Stomach (tissue), 4 donors: ENCODE measurements at regions not wholly inside any gene's neighbourhood (a gene's known extent, or its start where the extent isn't known, plus 50 kb on each side); places are given as distances from the start of the nearest gene placed in this dataset.

ENCODE experiments used
- EP300 ChIP-seq: sonication (generic); formaldehyde crosslinking; IDR thresholded peaks from one replicate; pipeline ENCODE4 v1.6.1; 2017; ENCODE audit warnings: antibody characterized with exemption
- POLR2A ChIP-seq, 4 donors: fragments of 450-650 bp; IDR thresholded peaks; one replicate each; pipeline ENCODE4 v1.6.1; 2016; ENCODE audit warnings: antibody characterized with exemption in 4 of 4, control low read depth in 2 of 4, mild to moderate bottlenecking in 1 of 4, moderate library complexity in 1 of 4
- POLR2AphosphoS5 ChIP-seq, 3 donors: sonication (generic); formaldehyde crosslinking; IDR thresholded peaks; one replicate each; pipeline ENCODE4 v1.6.1; 2016; ENCODE audit warnings: antibody characterized with exemption in 3 of 3
- TF ChIP-seq, protein P1 (sequence below), 7 experiments: fragments of 450-650 bp in 4 of 7; fragments of 200-600 bp in 3 of 7; sonication (generic) in 3 of 7; IDR thresholded peaks; one replicate each; pipeline ENCODE4 v1.5.1; 2016 to 2019; ENCODE audit warnings: antibody characterized with exemption in 7 of 7, control low read depth in 2 of 7, mild to moderate bottlenecking in 1 of 7

DNA sequence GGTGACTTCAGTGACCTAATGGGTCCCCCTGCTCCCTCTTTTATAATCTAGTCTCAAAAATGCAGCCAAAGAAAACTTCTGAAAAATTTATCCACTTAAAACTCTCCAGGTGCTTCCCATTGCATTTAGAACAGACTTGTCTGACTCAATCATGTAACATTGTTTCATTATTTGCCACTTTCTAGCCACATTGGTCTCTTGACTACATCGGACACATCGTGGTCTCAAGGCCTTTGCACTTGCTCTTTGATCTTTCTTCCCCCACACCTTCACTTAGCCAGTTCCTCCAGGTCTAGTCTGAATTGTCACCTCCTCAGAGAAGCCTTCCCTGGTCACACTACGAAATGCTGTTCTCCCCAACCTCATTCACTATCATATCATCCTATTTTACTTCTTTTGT, 97.0 kb upstream of the E2F8 start:
- TF ChIP-seq, protein P1, sequence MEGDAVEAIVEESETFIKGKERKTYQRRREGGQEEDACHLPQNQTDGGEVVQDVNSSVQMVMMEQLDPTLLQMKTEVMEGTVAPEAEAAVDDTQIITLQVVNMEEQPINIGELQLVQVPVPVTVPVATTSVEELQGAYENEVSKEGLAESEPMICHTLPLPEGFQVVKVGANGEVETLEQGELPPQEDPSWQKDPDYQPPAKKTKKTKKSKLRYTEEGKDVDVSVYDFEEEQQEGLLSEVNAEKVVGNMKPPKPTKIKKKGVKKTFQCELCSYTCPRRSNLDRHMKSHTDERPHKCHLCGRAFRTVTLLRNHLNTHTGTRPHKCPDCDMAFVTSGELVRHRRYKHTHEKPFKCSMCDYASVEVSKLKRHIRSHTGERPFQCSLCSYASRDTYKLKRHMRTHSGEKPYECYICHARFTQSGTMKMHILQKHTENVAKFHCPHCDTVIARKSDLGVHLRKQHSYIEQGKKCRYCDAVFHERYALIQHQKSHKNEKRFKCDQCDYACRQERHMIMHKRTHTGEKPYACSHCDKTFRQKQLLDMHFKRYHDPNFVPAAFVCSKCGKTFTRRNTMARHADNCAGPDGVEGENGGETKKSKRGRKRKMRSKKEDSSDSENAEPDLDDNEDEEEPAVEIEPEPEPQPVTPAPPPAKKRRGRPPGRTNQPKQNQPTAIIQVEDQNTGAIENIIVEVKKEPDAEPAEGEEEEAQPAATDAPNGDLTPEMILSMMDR (IDR thresholded peaks at IDR 0.05), result no peak
- no peak for TF ChIP-seq POLR2A (IDR thresholded peaks at IDR 0.05)
- TF ChIP-seq EP300, result no peak
- no peak for TF ChIP-seq POLR2AphosphoS5 (IDR thresholded peaks at IDR 0.05)
